NCI-H748 (cell line): ENCODE measurements at regions not wholly inside any gene's neighbourhood (a gene's known extent, or its start where the extent isn't known, plus 50 kb on each side); places are given as distances from the start of the nearest gene placed in this dataset.

Experiments used
- DNase-seq: peaks from one replicate; lab custom pipeline; 2025; ENCODE audit not compliant: unreplicated experiment; lab: John Stamatoyannopoulos, UW

DNA sequence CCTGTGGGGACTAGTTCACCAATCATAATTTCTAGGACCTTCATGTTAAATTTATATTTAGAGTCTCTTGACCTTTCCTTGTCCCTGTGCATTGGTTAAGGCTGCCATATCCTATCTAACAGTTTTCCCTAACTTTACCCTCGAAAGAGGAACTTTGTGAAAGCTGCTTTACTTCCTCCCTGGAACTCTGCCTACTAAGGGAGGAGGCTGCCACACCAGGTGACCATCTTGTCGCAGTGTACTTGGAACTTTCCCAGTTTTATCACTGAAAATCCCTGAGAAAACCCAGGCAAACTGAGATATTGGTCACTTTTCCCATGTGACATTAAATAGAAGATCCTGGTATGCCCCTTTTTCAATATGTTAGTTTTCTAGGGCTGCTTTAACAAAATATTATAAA lies 317.6 kb upstream of the TSHZ2 start:
- no peak for DNase-seq

DNA sequence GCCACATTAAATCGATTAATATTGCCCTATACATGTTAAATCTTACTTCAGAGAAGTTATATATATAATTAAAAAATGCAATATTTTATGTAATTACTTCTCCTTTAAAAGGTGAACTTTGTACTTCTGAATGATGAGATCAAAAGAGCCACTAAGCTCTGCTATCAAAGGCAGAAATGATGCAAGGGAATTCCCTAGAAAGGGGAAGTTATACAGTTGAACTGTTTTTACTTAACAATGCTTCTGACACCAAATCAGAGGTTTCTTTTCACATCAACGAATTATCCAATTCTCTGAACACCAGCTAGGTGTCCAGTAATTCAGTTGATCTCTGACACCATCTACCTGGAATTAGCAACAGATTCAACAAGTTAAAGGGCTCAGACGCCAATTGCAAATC lies 319.9 kb upstream of the TSHZ2 start:
- DNase-seq, result no peak

- DNase-seq, result no peak
Observed at GRCh38 chr20:52649727-52650126, 322.4 kb upstream of the TSHZ2 start.

DNA sequence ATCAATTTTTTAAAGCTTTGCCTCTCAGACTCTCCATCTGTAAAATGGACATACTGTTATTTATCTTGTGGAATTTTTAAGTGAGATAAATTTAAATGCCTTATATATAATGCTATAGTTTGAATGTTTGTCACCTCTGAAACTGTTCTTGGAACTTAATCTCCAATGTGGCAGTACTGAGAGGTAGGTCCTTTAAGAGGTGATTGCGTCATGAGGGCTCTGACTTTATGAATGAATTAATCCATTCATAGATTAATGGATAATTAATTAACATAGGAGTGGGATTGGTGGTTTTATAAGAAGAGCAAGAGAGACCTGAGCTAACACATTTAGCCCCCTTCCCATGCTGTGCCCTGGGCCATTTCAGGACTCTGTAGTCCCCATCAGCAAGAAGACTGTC lies 326.3 kb upstream of the TSHZ2 start:
- no peak for DNase-seq

- DNase-seq, result no peak
Observed at GRCh38 chr20:52643034-52643433, 329.1 kb upstream of the TSHZ2 start.

GRCh38 chr20:52637201-52637600 lies 335.0 kb upstream of the TSHZ2 start:
- DNase-seq, result no peak

DNA sequence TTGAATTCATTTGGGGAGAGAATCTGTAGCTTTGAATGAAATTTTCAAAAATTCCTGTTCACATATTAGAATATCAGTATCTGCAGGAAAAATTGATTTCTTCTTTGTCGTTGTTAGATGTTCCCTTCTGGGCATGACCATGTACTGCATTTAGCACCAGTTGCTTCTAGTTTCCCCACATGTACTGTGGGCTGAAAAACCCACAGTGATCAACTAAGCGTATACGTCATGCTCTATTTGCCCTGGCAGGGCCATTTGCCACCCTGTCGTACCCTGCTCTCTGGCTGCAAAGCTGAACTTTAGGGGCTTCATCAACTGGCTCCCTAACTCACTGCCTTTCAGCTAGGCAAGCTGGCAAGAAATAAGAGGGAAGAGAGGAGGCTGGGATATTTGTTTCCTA lies 340.7 kb upstream of the TSHZ2 start:
- no peak for DNase-seq

- DNase-seq, result no peak
Observed at GRCh38 chr20:52630138-52630537, 342.0 kb upstream of the TSHZ2 start.

DNA sequence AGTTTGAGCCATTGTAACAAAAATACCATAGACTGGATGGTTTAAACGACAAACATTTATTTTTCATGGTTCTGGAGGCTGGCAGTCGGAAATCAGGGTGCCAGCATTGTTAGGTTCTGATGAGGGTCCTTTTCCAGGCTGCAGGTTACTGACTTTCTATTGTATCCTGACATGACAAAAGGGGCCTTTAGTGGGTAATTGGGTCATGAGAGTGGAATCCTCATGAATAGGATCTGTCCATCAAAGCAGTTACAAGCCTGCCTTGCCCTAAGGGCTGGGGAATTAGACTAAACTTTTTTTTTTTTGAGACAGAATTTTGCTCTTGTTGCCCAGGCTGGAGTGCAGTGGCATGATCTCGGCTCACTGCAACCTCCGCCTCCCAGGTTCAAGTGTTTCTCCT lies 347.9 kb upstream of the TSHZ2 start:
- DNase-seq, result no peak

- no peak for DNase-seq
Observed at GRCh38 chr20:52622081-52622480, 350.1 kb upstream of the TSHZ2 start.

DNA sequence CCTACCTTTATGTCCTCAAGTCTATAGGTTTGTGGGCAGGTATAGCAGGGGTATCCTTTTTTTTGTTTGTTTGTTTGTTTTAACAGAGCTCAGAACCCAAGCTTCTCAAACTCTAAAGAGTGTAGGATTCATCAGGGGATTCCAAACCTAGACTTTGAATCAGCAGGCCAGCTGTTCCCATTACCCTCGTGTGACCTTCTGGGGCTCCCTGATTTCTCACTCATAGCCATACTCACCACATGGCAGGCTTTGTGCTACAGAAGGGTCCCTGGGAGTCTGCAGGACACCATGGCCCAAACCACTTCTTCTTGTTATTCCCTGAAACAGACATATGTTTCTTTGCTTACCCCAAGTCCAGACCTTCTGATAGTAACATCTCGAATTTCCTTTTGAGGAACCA lies 350.8 kb upstream of the TSHZ2 start:
- DNase-seq, result no peak

GRCh38 chr20:52619671-52620070 lies 352.5 kb upstream of the TSHZ2 start:
- no peak for DNase-seq

GRCh38 chr20:52619101-52619500 lies 353.1 kb upstream of the TSHZ2 start:
- DNase-seq, result no peak

DNA sequence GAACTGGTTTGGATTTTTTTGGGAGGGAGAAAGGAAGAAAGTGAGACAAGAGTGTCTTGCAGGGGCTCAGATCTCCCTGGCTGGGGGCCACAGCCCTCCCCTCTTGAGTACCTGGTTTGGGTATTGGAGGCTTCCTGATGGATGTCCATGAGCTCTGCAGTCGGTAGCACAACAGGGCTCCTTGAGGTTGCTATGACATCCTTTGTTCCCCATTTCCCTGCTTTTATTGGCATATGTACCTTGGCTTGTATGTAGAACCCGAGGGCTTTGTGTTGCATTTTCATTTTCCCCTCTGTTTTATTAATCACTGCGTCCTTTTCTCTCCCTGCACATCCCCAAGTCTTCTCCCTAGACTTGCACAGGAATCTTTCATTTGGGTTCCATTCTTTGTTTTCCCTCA lies 355.5 kb upstream of the TSHZ2 start:
- peak; percentile 18 for DNase-seq

- DNase-seq, result no peak
Observed at GRCh38 chr20:52614051-52614863, 357.9 kb upstream of the TSHZ2 start.

GRCh38 chr20:52612046-52612632 lies 360.0 kb upstream of the TSHZ2 start:
- DNase-seq, result no peak

DNA sequence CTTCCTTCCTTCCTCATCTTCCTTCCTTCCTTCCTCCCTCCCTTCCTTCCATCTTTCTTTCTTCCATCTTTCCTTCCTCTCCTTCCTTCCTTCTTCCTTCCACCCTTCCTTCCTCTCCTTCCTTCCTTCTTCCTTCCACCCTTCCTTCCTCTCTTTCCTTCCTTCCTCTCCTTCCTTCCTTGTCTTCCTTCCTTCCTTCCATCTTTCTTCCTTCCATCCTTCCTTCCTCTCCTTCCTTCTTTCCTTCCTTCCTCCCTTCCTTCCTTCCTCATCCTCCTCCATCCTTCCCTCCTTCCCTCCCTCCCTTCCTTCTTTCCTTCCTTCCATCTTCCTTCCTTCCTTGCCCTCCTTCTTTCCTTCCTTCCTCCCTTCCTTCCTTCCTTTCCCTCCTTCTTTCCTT lies 361.4 kb upstream of the TSHZ2 start:
- DNase-seq, result no peak

GRCh38 chr20:52601295-52601971 lies 370.7 kb upstream of the TSHZ2 start:
- no peak for DNase-seq

DNA sequence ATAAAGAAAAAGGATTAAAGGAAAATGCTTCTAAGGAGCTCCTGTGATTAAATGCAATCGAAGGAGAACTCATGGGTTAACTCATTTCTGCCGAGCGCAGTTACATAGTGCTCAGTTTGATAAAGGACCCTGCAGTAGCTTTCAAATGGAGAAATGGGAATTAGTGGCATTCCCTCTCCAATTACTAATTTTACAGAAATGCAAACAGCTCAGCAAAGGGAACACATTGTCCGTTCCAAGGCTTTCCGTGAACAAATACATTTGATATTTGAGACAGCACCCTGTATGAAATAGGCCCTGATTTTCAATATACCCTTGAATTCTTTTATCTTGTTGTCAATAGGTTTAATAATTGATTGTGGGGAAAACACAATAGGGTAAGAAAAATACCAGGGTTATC lies 375.9 kb upstream of the TSHZ2 start:
- no peak for DNase-seq

DNA sequence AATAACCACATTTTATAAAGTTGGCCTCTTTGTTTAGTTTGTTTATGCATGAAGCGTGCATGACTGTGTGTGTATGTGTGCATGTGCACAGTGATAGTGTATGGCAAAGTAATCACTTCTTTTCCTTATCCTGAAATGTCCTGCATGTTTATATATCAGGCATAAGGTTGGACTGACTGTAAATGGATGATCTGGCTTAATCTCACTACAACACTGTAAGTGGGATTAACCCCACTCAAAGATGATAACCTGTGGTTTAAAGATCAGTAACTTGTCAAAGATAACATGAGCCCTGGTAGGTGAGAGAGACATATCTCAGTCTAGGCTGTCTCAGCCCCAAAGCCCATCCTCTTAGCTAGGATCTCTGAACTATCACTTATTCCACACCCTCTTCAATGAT lies 376.6 kb upstream of the TSHZ2 start:
- DNase-seq, result no peak

DNA sequence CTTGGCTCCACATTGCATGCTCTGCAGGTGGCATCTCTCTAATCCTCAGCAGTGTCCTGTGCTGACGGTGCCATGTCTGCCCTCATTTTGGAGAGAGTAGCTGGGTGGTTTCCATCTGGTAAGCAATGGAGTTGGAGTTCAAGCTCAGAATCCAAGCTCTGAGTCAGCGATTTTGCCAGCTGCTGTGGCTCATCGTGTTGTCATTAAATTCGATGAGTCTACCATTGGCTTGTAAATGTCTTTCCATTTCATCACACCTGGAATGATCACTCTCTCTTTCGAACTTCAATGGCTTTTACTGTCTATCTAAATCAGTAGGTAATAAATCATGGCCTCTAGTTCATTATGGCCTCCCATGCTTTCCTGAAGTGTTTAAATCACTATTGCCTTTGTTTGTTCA lies 378.5 kb upstream of the TSHZ2 start:
- DNase-seq, result no peak

- no peak for DNase-seq
Observed at GRCh38 chr20:52592567-52592966, 379.6 kb upstream of the TSHZ2 start.
